ENCODE measurements at regions not wholly inside any gene's neighbourhood (a gene's known extent, or its start where the extent isn't known, plus 50 kb on each side); places are given as distances from the start of the nearest gene placed in this dataset.

GRCh38 chr10:2143213-2143835 lies 406.0 kb upstream of the ADARB2 start:
- no peak for TF ChIP-seq CTCF (IDR thresholded peaks at IDR 0.05)
- TF ChIP-seq EZH2 (IDR thresholded peaks at IDR 0.05), result no peak
